ENCODE measurements at regions not wholly inside any gene's neighbourhood (a gene's known extent, or its start where the extent isn't known, plus 50 kb on each side); places are given as distances from the start of the nearest gene placed in this dataset.

DNA sequence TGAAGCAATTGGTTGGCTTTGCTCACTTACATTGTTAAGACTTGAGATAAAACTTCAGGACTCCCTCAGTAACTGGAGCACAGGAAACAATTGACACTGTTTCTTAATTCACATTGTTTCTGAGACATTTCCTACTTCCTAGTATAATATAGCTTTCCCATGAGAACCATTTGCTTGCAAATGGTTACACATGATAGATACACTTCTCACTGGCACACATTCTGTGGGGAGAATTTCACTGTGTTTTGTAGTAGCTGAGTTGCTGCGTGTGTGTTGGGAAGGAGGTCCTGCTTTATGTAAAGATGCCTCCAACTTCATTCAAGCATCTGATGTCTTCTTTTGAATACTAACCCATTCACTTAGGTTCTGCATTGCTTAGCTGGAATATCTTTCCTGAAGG lies 85.3 kb upstream of the SLC4A4 start:
- H3K36me3 ChIP-seq (replicated peaks; ENCODE audit: insufficient read depth, low read depth): no peaks in the 10 kb centered on the region
- H3K27ac ChIP-seq: no peak overlapping the region
- no peaks in the 10 kb centered on the region for H3K9me3 ChIP-seq (ENCODE audit: low read depth)
- H3K79me2 ChIP-seq: no peaks in the 10 kb centered on the region
- WGBS (ENCODE audit: low lambda C conversion rate, missing lambda C conversion rate): 92% methylated on average over 1 of the region's 1 CpG
- no peak for DNase-seq (ENCODE audit: low spot score)
- no peaks in the 10 kb centered on the region for H3K4me1 ChIP-seq (ENCODE audit: insufficient read depth)
- no peak overlapping the region for H3K4me3 ChIP-seq
- no peaks in the 10 kb centered on the region for H4K20me1 ChIP-seq (ENCODE audit: insufficient read depth, poor library complexity, severe bottlenecking)
- TF ChIP-seq EZH2phosphoT487 (IDR thresholded peaks at IDR 0.05; ENCODE audit: low read depth, severe bottlenecking, unreplicated experiment) (no peak), EZH2 (IDR thresholded peaks at IDR 0.05; ENCODE audit: borderline replicate concordance) (no peak)
- TF ChIP-seq, protein P1, sequence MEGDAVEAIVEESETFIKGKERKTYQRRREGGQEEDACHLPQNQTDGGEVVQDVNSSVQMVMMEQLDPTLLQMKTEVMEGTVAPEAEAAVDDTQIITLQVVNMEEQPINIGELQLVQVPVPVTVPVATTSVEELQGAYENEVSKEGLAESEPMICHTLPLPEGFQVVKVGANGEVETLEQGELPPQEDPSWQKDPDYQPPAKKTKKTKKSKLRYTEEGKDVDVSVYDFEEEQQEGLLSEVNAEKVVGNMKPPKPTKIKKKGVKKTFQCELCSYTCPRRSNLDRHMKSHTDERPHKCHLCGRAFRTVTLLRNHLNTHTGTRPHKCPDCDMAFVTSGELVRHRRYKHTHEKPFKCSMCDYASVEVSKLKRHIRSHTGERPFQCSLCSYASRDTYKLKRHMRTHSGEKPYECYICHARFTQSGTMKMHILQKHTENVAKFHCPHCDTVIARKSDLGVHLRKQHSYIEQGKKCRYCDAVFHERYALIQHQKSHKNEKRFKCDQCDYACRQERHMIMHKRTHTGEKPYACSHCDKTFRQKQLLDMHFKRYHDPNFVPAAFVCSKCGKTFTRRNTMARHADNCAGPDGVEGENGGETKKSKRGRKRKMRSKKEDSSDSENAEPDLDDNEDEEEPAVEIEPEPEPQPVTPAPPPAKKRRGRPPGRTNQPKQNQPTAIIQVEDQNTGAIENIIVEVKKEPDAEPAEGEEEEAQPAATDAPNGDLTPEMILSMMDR (IDR thresholded peaks at IDR 0.05; ENCODE audit: poor library complexity): no peak
- H3K4me2 ChIP-seq: no peak overlapping the region
- H3K9me2 ChIP-seq (replicated peaks; ENCODE audit: insufficient read depth): no peaks in the 10 kb centered on the region
- H2AFZ ChIP-seq: no peak overlapping the region
- no peaks in the 10 kb centered on the region for H3K27me3 ChIP-seq

DNA sequence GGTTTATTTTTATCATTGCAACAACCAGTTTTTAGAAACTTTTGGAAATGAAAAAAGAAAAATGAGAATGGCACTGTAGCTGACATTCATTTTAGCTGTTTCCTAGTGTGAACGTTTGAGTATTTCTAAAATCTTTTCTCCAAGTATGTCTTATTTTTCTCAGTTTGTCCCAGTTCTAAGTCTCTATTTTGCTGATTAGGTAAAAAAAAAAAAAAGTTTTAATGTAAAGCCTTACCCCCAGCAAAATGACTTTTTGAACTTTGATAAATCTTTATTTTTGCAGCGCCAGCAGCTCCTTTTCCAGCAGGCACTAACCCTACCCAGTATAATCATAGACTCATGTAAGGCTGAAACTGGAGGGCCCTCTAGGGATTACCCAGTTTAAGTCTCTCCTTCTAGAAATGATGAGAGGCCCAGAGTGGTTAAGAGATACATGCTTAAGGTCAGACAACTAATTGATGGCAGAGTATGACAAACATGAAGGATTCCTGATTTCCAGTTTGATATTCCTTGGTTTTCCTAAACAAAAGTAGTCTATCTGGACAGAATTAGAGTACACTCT lies 84.3 kb upstream of the SLC4A4 start:
- Histone ChIP-seq H3K36me3 (replicated peaks; ENCODE audit: insufficient read depth, low read depth) (no peaks in the 10 kb centered on the region), H3K27me3 (no peaks in the 10 kb centered on the region), H3K4me1 (ENCODE audit: insufficient read depth) (no peaks in the 10 kb centered on the region), H3K9me3 (ENCODE audit: low read depth) (no peaks in the 10 kb centered on the region), H3K9me2 (replicated peaks; ENCODE audit: insufficient read depth) (no peaks in the 10 kb centered on the region), H2AFZ (no peak overlapping the region), H3K4me3 (no peak overlapping the region), H3K4me2 (no peak overlapping the region), H4K20me1 (ENCODE audit: insufficient read depth, poor library complexity, severe bottlenecking) (no peaks in the 10 kb centered on the region), H3K27ac (no peak overlapping the region), H3K79me2 (no peaks in the 10 kb centered on the region)
- DNase-seq (ENCODE audit: low spot score): no peak
- 100% methylated on average over 2 of the region's 2 CpGs for WGBS (ENCODE audit: low lambda C conversion rate, missing lambda C conversion rate)
- TF ChIP-seq, protein P1 (IDR thresholded peaks at IDR 0.05; ENCODE audit: poor library complexity): no peak
- no peak for TF ChIP-seq EZH2phosphoT487 (IDR thresholded peaks at IDR 0.05; ENCODE audit: low read depth, severe bottlenecking, unreplicated experiment)
- TF ChIP-seq EZH2 (IDR thresholded peaks at IDR 0.05; ENCODE audit: borderline replicate concordance): no peak

DNA sequence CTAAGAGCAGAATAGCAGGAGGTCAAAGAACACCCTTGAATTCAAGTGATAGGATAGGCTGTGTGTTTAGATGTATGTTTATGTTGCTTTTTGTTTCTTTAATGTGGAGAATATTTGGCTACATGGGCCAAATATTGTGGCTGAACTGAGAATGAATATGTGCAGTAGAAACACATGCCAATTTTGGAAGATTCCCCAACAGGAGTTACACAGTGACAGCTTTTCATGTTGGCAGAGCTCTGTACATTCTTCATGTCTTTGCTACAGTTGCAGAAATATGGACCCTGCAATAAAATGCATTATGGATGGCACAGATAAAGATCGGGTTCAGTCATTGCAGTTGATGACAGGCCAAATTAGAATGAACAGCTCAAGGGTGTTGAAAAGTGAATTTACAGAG lies 82.8 kb upstream of the SLC4A4 start:
- Histone ChIP-seq H3K4me1 (ENCODE audit: insufficient read depth) (no peaks in the 10 kb centered on the region), H3K9me3 (ENCODE audit: low read depth) (no peaks in the 10 kb centered on the region), H3K27ac (no peak overlapping the region), H3K4me2 (no peak overlapping the region), H3K27me3 (no peaks in the 10 kb centered on the region), H2AFZ (no peak overlapping the region), H3K9me2 (replicated peaks; ENCODE audit: insufficient read depth) (no peaks in the 10 kb centered on the region), H3K36me3 (replicated peaks; ENCODE audit: insufficient read depth, low read depth) (no peaks in the 10 kb centered on the region), H3K79me2 (no peaks in the 10 kb centered on the region), H4K20me1 (ENCODE audit: insufficient read depth, poor library complexity, severe bottlenecking) (no peaks in the 10 kb centered on the region), H3K4me3 (no peak overlapping the region)
- TF ChIP-seq, protein P1 (IDR thresholded peaks at IDR 0.05; ENCODE audit: poor library complexity): no peak
- TF ChIP-seq EZH2phosphoT487 (IDR thresholded peaks at IDR 0.05; ENCODE audit: low read depth, severe bottlenecking, unreplicated experiment) (no peak), EZH2 (IDR thresholded peaks at IDR 0.05; ENCODE audit: borderline replicate concordance) (no peak)
- DNase-seq (ENCODE audit: low spot score): no peak
- WGBS (ENCODE audit: low lambda C conversion rate, missing lambda C conversion rate): 81% methylated on average over 1 of the region's 1 CpG

DNA sequence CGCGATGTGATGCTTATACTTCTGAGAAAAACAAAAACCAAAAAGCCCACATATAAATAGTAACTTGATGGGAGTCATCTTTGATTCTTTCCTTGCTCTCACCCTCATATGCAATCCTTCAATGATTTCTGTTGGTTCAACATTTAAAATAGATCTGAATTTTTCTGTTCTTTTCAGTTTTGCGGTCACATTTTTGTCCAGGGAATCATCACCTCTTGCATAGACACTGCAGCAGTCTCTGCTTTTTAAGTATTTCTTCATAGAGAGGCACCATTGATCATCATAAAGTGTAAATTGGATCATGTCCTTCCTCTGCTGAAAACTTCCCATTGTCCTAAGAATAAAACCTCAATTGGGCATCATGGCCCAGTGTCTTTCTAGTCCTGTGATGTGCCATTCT lies 81.1 kb upstream of the SLC4A4 start:
- WGBS (ENCODE audit: low lambda C conversion rate, missing lambda C conversion rate): 67% methylated on average over 3 of the region's 3 CpGs
- DNase-seq (ENCODE audit: low spot score): no peak
- no peak overlapping the region for H3K4me3 ChIP-seq
- TF ChIP-seq EZH2phosphoT487 (IDR thresholded peaks at IDR 0.05; ENCODE audit: low read depth, severe bottlenecking, unreplicated experiment) (no peak), EZH2 (IDR thresholded peaks at IDR 0.05; ENCODE audit: borderline replicate concordance) (no peak)
- TF ChIP-seq, protein P1 (IDR thresholded peaks at IDR 0.05; ENCODE audit: poor library complexity): no peak
- no peak overlapping the region for H2AFZ ChIP-seq
- no peaks in the 10 kb centered on the region for H3K4me1 ChIP-seq (ENCODE audit: insufficient read depth)
- no peaks in the 10 kb centered on the region for H3K27me3 ChIP-seq
- H3K27ac ChIP-seq: no peak overlapping the region
- no peaks in the 10 kb centered on the region for H3K79me2 ChIP-seq
- no peaks in the 10 kb centered on the region for H3K9me3 ChIP-seq (ENCODE audit: low read depth)
- no peaks in the 10 kb centered on the region for H4K20me1 ChIP-seq (ENCODE audit: insufficient read depth, poor library complexity, severe bottlenecking)
- H3K36me3 ChIP-seq (replicated peaks; ENCODE audit: insufficient read depth, low read depth): no peaks in the 10 kb centered on the region
- no peaks in the 10 kb centered on the region for H3K9me2 ChIP-seq (replicated peaks; ENCODE audit: insufficient read depth)
- no peak overlapping the region for H3K4me2 ChIP-seq
